SK-N-SH (cell line): ENCODE measurements at regions not wholly inside any gene's neighbourhood (a gene's known extent, or its start where the extent isn't known, plus 50 kb on each side); places are given as distances from the start of the nearest gene placed in this dataset.

Experiments
- CTCF ChIA-PET: fragments of 300-600, 350-600 bp; formaldehyde crosslinking; extraction: SDS; loops from one replicate; lab custom pipeline; 2021; lab: Yijun Ruan, JAX
- POLR2A ChIA-PET: fragments of 350-600 bp; sonication (Branson Sonifier 250); formaldehyde crosslinking; extraction: SDS; loops from one replicate; lab custom pipeline; 2020; ENCODE audit warnings: antibody characterized with exemption, inconsistent platforms; lab: Yijun Ruan, JAX
- DNase-seq: peaks from one replicate; pipeline ENCODE4 v3.0.0; 2012
- H2AFZ ChIP-seq: fragments of 200-600 bp; sonication (generic); 2 replicates; pipeline ENCODE4 v1.8.1; 2016; ENCODE audit warnings: antibody characterized with exemption, mild to moderate bottlenecking, low read depth
- H3F3A ChIP-seq: fragments of 200-600 bp; sonication (generic); replicated peaks from 2 replicates; pipeline ENCODE3; 2016; ENCODE audit warnings: antibody characterized with exemption, mild to moderate bottlenecking; ENCODE audit not compliant: insufficient read depth
- H3K27ac ChIP-seq, 2 experiments: fragments of 200-500 bp in 1 of 2; fragments of 200-600 bp in 1 of 2; sonication (Bioruptor generic) in 1 of 2; sonication (generic), shearing (Covaris generic) in 1 of 2; 2 replicates each; pipeline versions ENCODE4 v1.5.1 to v1.6.1; 2014 to 2016; ENCODE audit warnings: low read depth in 2 of 2, inconsistent platforms in 1 of 2, low read length in 1 of 2, mild to moderate bottlenecking in 1 of 2, mixed read lengths in 1 of 2
- H3K27me3 ChIP-seq: fragments of 200-600 bp; sonication (generic), shearing (Covaris generic); 2 replicates; pipeline ENCODE4 v1.6.1; 2016; ENCODE audit warnings: mixed run types; ENCODE audit not compliant: insufficient read depth
- H3K36me3 ChIP-seq, 2 experiments: fragments of 200-500 bp in 1 of 2; fragments of 200-600 bp in 1 of 2; sonication (Bioruptor generic) in 1 of 2; sonication (generic) in 1 of 2; replicated peaks in 1 of 2; 2 replicates each; pipeline versions ENCODE3 to v1.5.1; 2014 to 2016; ENCODE audit warnings: low read length in 1 of 2, mild to moderate bottlenecking in 1 of 2; ENCODE audit not compliant: insufficient read depth in 2 of 2, control insufficient read depth in 1 of 2
- H3K4me1 ChIP-seq, 2 experiments: fragments of 200-500 bp in 1 of 2; fragments of 200-600 bp in 1 of 2; sonication (Bioruptor generic) in 1 of 2; sonication (generic), shearing (Covaris generic) in 1 of 2; 2 replicates each; pipeline versions ENCODE4 v1.5.1 to v1.6.1; 2014 to 2016; ENCODE audit warnings: low read depth in 1 of 2, low read length in 1 of 2, mixed run types in 1 of 2; ENCODE audit not compliant: insufficient read depth in 2 of 2, control insufficient read depth in 1 of 2
- H3K4me2 ChIP-seq: fragments of 200-600 bp; sonication (generic), shearing (Covaris generic); 2 replicates; pipeline ENCODE4 v1.6.1; 2017; ENCODE audit warnings: mixed run types
- H3K4me3 ChIP-seq, 2 experiments: fragments of 200-500 bp in 1 of 2; fragments of 200-600 bp in 1 of 2; sonication (Bioruptor generic) in 1 of 2; sonication (generic), shearing (Covaris generic) in 1 of 2; 2 replicates each; pipeline versions ENCODE4 v1.5.1 to v1.8.1; 2014 to 2016; ENCODE audit warnings: low read depth in 2 of 2, inconsistent platforms in 1 of 2, low read length in 1 of 2, mild to moderate bottlenecking in 1 of 2, mixed read lengths in 1 of 2, moderate library complexity in 1 of 2
- H3K79me2 ChIP-seq: fragments of 200-600 bp; sonication (generic); 2 replicates; pipeline ENCODE4 v1.8.1; 2017; ENCODE audit warnings: mild to moderate bottlenecking; ENCODE audit not compliant: insufficient read depth
- H3K9ac ChIP-seq: fragments of 200-600 bp; sonication (generic); 2 replicates; pipeline ENCODE4 v1.6.1; 2017; ENCODE audit warnings: mixed run types
- H3K9me2 ChIP-seq: fragments of 200-600 bp; sonication (generic); 2 replicates; pipeline ENCODE4 v1.6.1; 2017; ENCODE audit warnings: mixed run types
- H3K9me3 ChIP-seq: fragments of 200-600 bp; sonication (generic); 2 replicates; pipeline ENCODE4 v1.6.1; 2017; ENCODE audit warnings: mixed run types, mild to moderate bottlenecking, moderate library complexity
- H4K20me1 ChIP-seq: fragments of 200-600 bp; sonication (generic); 2 replicates; pipeline ENCODE4 v1.6.1; 2017; ENCODE audit warnings: mild to moderate bottlenecking, mixed run types; ENCODE audit not compliant: insufficient read depth
- CHD2 ChIP-seq: fragments of 150-350 bp; IDR thresholded peaks from 2 replicates; pipeline ENCODE4 v1.6.1; 2018; ENCODE audit warnings: low read length; ENCODE audit not compliant: partially characterized antibody
- CTCF ChIP-seq: fragments of 200-600 bp; sonication (generic); IDR thresholded peaks from 2 replicates; pipeline ENCODE4 v1.6.1; 2017; ENCODE audit warnings: antibody characterized with exemption, mild to moderate bottlenecking, moderate library complexity
- EP300 ChIP-seq, 2 experiments: IDR thresholded peaks; 2 replicates each; pipeline versions ENCODE4 v1.4.0 to v1.6.1; 2012; ENCODE audit warnings: borderline replicate concordance in 1 of 2, low read depth in 1 of 2, low read length in 1 of 2
- EZH2phosphoT487 ChIP-seq: fragments of 200-600 bp; sonication (generic); IDR thresholded peaks from 2 replicates; pipeline ENCODE4 v1.6.1; 2017; ENCODE audit warnings: low read depth, mixed run types, mild to moderate bottlenecking, antibody characterized with exemption, moderate library complexity, borderline replicate concordance
- FOSL2 ChIP-seq: IDR thresholded peaks from 2 replicates; pipeline ENCODE4 v1.4.0; 2012; ENCODE audit warnings: low read depth, mild to moderate bottlenecking, moderate library complexity, borderline replicate concordance
- FOXJ3 ChIP-seq: sonication (generic); formaldehyde crosslinking; IDR thresholded peaks from 2 replicates; pipeline ENCODE4 v1.5.1; 2020; ENCODE audit warnings: mild to moderate bottlenecking, missing genetic modification reagents
- JUND ChIP-seq: IDR thresholded peaks from 2 replicates; pipeline ENCODE4 v1.4.0; 2012
- MEF2A ChIP-seq: IDR thresholded peaks from 2 replicates; pipeline ENCODE4 v1.4.0; 2012; ENCODE audit warnings: low read depth, borderline replicate concordance
- MXI1 ChIP-seq: IDR thresholded peaks from 2 replicates; pipeline ENCODE4 v1.6.1; 2012; ENCODE audit warnings: mild to moderate bottlenecking, low read depth, low read length, improper control_type of control experiment
- RAD21 ChIP-seq: IDR thresholded peaks from 2 replicates; pipeline ENCODE4 v1.6.1; 2012; ENCODE audit warnings: mild to moderate bottlenecking, low read length
- REST ChIP-seq: IDR thresholded peaks from 2 replicates; pipeline ENCODE4 v1.6.1; 2012; ENCODE audit warnings: mild to moderate bottlenecking, low read depth, low read length, moderate library complexity
- SMC3 ChIP-seq: IDR thresholded peaks from 2 replicates; pipeline ENCODE4 v1.6.1; 2012; ENCODE audit warnings: low read depth, low read length, improper control_type of control experiment
- WGBS: methylation state at CpG from one replicate; pipeline ENCODE4 v1.1.6; 2017; ENCODE audit warnings: low lambda C conversion rate; 5-methylcytosine and 5-hydroxymethylcytosine counted together
- TF ChIP-seq, protein P1 (sequence below): IDR thresholded peaks from 2 replicates; pipeline ENCODE4 v1.4.0; 2012; ENCODE audit warnings: low read depth, borderline replicate concordance

- TF ChIP-seq, protein P1, sequence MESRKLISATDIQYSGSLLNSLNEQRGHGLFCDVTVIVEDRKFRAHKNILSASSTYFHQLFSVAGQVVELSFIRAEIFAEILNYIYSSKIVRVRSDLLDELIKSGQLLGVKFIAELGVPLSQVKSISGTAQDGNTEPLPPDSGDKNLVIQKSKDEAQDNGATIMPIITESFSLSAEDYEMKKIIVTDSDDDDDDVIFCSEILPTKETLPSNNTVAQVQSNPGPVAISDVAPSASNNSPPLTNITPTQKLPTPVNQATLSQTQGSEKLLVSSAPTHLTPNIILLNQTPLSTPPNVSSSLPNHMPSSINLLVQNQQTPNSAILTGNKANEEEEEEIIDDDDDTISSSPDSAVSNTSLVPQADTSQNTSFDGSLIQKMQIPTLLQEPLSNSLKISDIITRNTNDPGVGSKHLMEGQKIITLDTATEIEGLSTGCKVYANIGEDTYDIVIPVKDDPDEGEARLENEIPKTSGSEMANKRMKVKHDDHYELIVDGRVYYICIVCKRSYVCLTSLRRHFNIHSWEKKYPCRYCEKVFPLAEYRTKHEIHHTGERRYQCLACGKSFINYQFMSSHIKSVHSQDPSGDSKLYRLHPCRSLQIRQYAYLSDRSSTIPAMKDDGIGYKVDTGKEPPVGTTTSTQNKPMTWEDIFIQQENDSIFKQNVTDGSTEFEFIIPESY: no peak
- TF ChIP-seq EP300 (IDR thresholded peaks at IDR 0.05; ENCODE audit: borderline replicate concordance in 1 of 2, low read depth in 1 of 2, low read length in 1 of 2): no peak
Observed at GRCh38 chr10:131563411-131563810, 251.9 kb upstream of the TCERG1L start (continued).

DNA sequence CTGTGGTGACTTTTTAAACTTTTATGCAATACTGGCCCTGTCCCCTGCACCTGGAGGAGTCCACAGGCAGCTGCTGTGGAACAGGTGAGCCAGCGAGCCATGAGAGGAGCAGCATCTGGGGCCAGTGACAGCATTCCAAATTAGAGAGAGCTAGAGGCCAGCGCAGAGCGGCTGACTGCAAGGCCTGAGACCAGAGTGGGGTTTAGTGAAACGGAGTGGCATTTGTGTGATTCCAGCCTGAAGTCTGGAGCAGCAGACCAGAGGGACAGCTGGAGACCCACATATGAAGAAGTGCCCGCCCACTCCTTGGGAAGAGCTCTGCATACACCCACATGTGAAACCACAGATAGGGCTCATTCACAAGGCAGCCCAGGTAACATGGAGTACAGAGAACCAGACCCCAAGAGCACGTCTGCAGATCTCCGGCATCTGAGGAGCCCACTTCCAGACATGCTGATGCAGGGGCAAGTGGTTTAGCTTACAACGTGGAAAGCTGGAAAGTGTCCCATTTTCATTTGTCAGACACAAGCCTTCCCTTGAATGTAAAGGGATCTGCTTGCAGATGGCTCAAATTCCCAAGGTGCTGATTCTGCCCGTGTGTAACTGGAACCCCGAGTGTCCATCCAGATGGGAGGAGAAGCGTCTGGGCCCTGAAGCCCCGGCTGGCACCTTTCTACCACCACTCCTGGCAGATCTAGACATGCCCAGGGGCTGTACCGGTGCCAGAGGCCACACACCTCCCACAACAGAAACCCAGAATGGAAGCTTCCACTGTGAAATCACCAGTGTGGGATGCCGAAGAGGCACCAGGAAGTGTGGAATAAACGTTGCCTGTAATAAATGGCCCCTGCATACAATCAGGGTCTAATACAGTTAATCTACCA lies 256.0 kb upstream of the TCERG1L start:
- ChIA-PET CTCF (no interaction called here), POLR2A (no interaction called here)
- H3K9ac ChIP-seq: no peak overlapping the region
- H2AFZ ChIP-seq: no peak overlapping the region
- no peak for DNase-seq
- no peaks in the 10 kb centered on the region for H3K79me2 ChIP-seq
- H3K9me2 ChIP-seq: no peaks in the 10 kb centered on the region
- H3K27ac ChIP-seq: no peak overlapping the region
- no peaks in the 10 kb centered on the region for H3F3A ChIP-seq
- 0 out of 2 replicates have a peak, but pooled peaks cover 6% of the 10 kb centered on the region for H3K9me3 ChIP-seq
- H3K4me3 ChIP-seq: no peak overlapping the region
- TF ChIP-seq CHD2: no peak
- H3K4me1 ChIP-seq: no peaks in the 10 kb centered on the region
- H4K20me1 ChIP-seq: no peaks in the 10 kb centered on the region
- no peak overlapping the region for H3K4me2 ChIP-seq
- no peaks in the 10 kb centered on the region for H3K36me3 ChIP-seq
- 22% methylated on average over 9 of the region's 15 CpGs for WGBS
- no peaks in the 10 kb centered on the region for H3K27me3 ChIP-seq

GRCh38 chr10:131568866-131569265 lies 257.3 kb upstream of the TCERG1L start:
- WGBS: 16% methylated on average over 6 of the region's 7 CpGs
- H3K27ac ChIP-seq: no peak overlapping the region
- H3K4me2 ChIP-seq: no peak overlapping the region
- H3K4me3 ChIP-seq: no peak overlapping the region
- H3K79me2 ChIP-seq: no peaks in the 10 kb centered on the region
- no peak overlapping the region for H3K9ac ChIP-seq
- H3K9me2 ChIP-seq: no peaks in the 10 kb centered on the region
- H3K27me3 ChIP-seq: no peaks in the 10 kb centered on the region
- H3F3A ChIP-seq: no peaks in the 10 kb centered on the region
- no peaks in the 10 kb centered on the region for H3K4me1 ChIP-seq
- POLR2A ChIA-PET: no interaction called here
- no peaks in the 10 kb centered on the region for H3K36me3 ChIP-seq
- no peak for DNase-seq
- H3K9me3 ChIP-seq: 0 out of 2 replicates have a peak, but pooled peaks cover 6% of the 10 kb centered on the region
- H4K20me1 ChIP-seq: no peaks in the 10 kb centered on the region
- CTCF ChIA-PET: interaction anchor here (1.1 to 2.4 kb wide), 2 partner anchors 10 to 306 kb away, joined by 3 to 6 read pairs; no protein-coding TSS in a partner anchor
- no peak overlapping the region for H2AFZ ChIP-seq
- TF ChIP-seq FOSL2 (no peak), MEF2A (no peak), CTCF (no peak), REST (no peak), RAD21 (no peak), CHD2 (no peak), SMC3 (no peak), JUND (no peak), EZH2phosphoT487 (no peak), FOXJ3 (CRISPR knock-in tag) (no peak), MXI1 (no peak)
- TF ChIP-seq, protein P1: no peak
